Activated CD4-positive, alpha-beta T cell treated with anti-CD3 and anti-CD28 coated beads, Interleukin-2, amount 50 U/mL, for 16 hours (primary cell): ENCODE measurements at regions not wholly inside any gene's neighbourhood (a gene's known extent, or its start where the extent isn't known, plus 50 kb on each side); places are given as distances from the start of the nearest gene placed in this dataset.

Source experiments
- DNase-seq: peaks from one replicate; pipeline ENCODE4 v3.0.0-alpha.2; 2020

DNA sequence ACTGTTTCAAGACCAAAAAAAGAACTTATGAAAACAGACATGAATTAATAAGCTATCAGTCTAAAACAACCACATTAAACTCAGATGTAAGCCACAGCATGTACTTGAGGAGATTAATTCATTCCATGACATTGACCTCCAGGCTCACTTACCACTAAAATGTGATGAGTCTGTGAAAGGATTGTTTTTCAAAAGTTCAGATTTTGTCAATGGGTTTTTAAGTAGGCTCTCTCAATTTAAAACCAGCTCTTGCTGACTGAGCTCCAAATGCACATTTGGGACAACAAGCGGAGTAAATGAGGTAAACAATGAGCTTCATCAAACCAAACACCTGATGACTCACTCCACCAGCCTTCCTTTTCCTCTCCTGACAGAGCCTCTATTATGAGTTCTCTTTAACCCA lies 197.0 kb downstream of the SIM1 start:
- DNase-seq: no peak

- no peak for DNase-seq
Observed at GRCh38 chr6:100266494-100267401, 198.0 kb downstream of the SIM1 start.

- no peak for DNase-seq
Observed at GRCh38 chr6:100262086-100262485, 202.6 kb downstream of the SIM1 start.

- DNase-seq: no peak
Observed at GRCh38 chr6:100261486-100261885, 203.2 kb downstream of the SIM1 start.

DNA sequence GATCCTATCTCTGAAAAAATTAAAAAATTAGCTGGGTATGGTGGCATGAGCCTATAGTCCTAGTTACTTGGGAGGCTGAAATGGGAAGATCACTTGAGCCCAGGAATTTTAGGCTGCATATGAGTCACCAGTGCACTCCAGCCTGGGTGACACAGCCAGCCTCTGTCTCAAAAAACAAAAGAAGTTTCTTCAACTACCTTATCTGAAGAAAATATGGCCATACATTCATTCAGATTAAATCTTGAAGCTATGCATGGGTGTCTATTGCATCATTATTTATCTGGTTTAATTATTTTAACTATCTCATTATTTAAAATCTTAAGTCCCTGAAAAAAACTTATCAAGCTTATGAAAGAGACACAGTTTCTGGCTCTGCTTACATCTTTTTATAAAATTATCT lies 204.1 kb downstream of the SIM1 start:
- no peak for DNase-seq

GRCh38 chr6:100259865-100260264 lies 204.9 kb downstream of the SIM1 start:
- DNase-seq: no peak

GRCh38 chr6:100258752-100259151 lies 206.0 kb downstream of the SIM1 start:
- no peak for DNase-seq

DNA sequence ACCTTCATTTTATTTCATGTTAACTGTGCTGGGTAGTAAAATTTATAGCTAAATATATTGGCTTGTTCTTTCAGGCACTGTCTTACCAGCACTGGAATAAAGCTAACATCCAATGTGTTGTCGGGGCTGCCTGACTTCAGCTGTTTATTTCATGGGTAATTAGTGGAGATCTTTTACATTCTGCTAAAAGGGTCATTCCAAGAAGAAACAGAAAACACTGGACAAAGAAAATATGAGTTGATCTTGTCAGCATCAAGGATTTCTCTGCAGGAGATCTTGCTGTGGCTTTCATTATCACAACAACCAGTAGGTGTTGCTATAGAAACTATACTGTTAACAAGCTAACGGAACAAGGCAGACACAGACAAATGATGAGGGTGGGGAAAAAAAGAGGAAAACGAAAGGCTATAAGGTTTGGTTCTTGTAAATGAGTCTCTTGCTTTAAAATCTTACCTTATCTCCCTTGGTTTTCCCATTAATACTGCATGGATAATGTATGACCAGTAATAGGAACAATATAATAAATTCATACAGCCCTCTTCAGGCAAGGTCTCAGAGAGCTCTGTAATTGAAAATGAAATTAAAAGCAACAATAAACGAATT lies 206.8 kb downstream of the SIM1 start:
- DNase-seq: peak; percentile 54

DNA sequence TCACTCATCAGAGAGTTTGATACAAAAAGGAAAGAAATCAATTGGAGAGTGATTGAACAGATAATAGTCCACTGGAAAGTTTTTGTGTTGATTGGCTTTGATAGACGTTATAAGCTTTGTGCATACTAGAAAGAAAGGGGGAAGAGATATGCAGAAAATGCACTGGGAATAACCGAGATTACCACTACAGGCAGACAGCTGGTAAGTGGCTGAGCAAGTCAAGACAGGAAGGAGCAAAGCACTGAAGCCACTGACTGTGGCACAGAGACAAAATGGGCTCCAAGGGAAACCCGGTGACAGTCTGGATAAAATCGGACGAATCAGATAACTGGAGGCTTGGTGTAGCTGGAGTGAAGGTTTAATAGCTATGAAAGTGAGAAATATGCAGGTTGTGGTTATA lies 209.0 kb downstream of the SIM1 start:
- DNase-seq: no peak

GRCh38 chr6:100247123-100247522 lies 217.6 kb downstream of the SIM1 start:
- DNase-seq: no peak

GRCh38 chr6:100246206-100246605 lies 218.5 kb downstream of the SIM1 start:
- DNase-seq: no peak

DNA sequence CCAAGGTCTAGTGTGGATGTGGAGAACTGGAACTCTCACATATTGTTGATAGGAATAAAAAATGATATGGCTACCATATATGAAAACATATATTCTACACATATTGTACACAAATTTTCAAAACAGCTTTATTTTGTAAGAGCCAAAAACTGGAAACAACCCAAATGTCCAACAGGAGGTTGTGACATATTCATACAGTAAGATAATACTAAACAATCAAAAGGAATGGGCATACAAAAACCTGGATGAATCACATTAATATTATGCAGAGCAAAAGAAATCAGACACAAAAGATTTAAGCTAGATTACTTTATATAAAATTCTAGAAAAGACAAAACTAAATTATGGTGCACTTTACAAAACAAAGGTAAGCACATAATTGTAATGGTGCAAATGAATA lies 223.9 kb downstream of the SIM1 start:
- no peak for DNase-seq

- DNase-seq: no peak
Observed at GRCh38 chr6:100237821-100238220, 226.9 kb downstream of the SIM1 start.

DNA sequence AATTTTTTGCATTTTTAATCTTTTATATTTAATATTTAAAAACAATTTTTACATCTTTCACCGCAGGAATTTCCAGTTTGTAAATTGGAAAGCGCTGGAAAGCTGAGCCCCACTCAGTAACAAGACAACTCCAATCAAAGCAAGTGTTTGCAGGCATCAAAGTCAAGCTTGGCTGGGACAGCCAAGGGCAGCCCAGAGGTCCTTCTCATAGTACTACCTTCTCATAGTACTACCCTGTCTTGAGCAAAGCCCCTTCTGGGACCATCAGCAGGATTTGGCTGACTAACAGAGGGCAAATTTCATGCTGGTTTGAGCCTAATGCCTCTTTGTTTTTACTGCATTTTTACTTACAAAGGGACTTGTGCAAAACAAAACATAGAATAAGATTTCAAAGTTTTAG lies 228.3 kb downstream of the SIM1 start:
- no peak for DNase-seq

DNA sequence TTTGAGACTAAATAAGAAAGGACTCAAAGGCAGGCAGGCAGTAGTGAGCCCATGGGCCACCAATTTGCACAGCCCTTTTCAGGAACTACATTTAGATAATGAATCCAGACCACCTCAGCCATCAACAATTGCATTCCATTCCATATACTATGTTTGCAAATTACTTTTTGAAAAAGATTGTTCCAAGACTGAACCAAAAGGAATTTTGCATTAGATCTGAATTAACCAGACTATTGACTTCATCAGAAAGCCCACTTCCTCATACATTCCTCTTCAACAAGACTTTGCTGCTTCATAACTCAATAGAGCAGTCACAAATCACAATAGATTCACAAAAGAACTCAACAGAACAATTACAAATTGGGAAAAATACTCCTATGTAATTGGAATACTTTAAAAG lies 229.1 kb downstream of the SIM1 start:
- no peak for DNase-seq

- DNase-seq: no peak
Observed at GRCh38 chr6:100234625-100235024, 230.1 kb downstream of the SIM1 start.

GRCh38 chr6:100232781-100233573 lies 231.7 kb downstream of the SIM1 start:
- no peak for DNase-seq

DNA sequence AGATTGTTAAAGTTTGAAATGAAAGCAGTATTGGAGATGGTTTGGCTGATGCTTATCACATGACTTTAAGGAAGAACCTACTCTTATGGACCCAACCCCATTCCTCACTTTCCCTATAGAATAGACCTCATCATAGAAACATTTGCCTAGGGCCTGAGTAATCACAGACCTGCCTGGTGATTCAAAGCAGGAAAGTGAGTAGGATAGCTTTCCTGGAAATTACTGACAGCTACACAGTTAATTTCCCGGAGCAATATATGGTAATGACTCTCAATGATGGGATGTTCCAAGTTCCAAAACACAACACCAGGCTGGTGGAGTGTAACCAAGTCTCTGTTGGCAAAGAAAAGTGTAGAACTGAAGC lies 233.8 kb downstream of the SIM1 start:
- DNase-seq: peak; percentile 72

- peak; percentile 62 for DNase-seq
Observed at GRCh38 chr6:100230115-100230952, 234.4 kb downstream of the SIM1 start.

- no peak for DNase-seq
Observed at GRCh38 chr6:100229512-100229911, 235.2 kb downstream of the SIM1 start.

DNA sequence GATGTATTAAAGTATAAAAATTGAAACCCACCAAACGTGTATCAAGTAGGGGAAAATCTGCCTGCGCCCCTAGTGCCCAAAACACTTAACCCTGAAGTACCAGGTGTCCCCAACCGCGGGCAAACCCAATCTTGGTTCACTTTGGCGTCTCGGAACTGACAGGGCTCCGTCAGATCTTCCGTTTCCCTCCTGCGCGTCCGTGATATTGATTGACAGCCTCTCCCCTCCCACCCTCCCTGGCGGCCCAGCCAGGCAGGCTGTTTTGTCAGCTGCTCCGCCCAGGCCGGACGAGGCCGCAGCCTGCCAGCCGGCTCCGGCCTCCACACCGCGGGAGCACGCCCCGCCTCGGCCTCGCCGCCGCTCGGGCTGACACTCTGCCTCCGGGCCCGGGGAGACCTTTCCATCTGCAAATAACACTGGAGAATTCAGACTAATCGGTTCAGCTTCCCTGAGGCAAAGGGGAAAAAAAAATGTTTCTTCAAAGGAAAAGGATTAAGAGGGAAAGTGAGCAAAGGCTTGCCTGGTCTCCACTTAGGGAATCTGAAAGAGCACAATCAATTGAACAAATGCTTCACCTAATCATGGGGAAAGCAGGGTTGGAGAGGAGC lies 234.9 kb upstream of the MCHR2 start:
- peak; percentile 89 for DNase-seq

- DNase-seq: peak; percentile 31
Observed at GRCh38 chr6:100228437-100228833, 234.4 kb upstream of the MCHR2 start.
